HG02610 (cell line): ENCODE measurements at regions not wholly inside any gene's neighbourhood (a gene's known extent, or its start where the extent isn't known, plus 50 kb on each side); places are given as distances from the start of the nearest gene placed in this dataset.

Experiments
- ATAC-seq: cut with Tn5 transposase; IDR thresholded peaks from one replicate; pipeline ENCODE4 v1.9.1; 2021; ENCODE audit warnings: mild to moderate bottlenecking, moderate library complexity; ENCODE audit not compliant: unreplicated experiment

- ATAC-seq: no peak
Observed at GRCh38 chr10:129322933-129323820, 143.9 kb upstream of the MGMT start.

DNA sequence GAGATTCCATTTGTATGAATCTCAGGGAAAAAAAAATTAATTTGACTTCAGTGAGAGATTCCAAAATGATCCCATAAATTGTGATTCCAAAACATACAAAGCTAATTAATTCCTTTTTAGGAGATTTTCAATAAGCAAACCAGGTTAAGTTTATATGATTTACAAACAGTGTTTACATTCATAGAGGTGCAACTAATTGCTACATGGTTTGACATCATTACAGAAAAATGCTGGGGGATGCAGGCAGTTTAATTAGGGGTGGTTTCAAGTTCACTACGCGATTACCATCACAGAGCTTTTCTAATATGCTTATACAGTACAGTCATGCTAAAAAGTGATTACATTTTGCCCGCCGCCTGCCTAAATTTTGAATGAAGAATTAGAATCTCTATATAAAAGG is 143.2 kb upstream of the MGMT start:
- no peak for ATAC-seq

DNA sequence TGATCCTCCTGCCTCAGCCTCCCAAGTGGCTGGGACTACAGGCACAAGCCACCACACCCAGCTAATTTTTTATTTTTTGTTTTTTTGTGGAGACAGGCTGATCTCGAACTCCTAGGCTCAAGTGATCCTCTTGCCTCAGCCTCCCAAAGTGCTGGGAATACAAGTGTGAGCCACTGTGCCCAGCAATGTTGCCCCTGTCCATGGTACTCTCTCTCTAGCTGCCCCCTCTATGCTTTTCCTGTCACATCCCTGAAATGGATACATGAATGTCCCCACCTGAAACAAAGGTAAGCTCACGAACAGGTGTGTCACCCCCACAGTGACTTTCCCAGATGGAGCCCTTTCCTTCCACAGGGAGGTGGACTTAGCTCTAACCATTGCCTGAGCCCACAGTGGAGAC is 141.1 kb upstream of the MGMT start:
- no peak for ATAC-seq

- ATAC-seq: no peak
Observed at GRCh38 chr10:129328546-129328945, 138.5 kb upstream of the MGMT start.

DNA sequence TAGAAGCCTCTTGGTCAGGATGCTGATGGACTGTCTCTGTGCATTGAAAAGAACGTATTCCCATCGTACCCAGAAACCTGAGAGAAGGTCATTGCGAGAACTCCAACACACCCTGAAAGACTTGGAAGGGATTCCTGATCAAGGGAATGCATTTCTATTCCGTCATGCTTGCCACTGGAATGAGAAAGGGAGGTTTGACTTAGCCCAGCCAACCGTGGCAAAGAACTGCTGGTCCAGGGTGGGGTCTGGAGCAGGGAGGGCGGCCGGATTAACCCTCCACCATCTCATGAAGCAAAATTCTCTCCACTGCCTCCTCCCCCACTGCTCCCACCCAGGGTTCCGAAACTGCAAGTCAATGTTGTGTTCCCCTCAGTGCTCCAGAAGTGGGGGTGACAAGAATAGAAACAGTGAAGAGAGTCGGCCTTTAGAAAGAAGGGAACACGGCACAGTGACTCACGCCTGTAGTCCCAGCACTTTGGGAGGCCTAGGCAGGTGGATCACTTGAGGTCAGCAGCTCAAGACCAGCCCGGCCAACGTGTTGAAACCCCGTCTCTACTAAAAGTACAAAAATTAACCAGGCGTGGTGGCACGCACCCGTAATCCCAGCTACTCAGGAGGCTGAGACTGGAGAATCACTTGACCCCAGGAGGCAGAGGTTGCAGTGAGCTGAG is 137.5 kb upstream of the MGMT start:
- no peak for ATAC-seq

GRCh38 chr10:129330211-129330610 is 136.8 kb upstream of the MGMT start:
- ATAC-seq: no peak

- ATAC-seq: no peak
Observed at GRCh38 chr10:129331207-129331838, 135.7 kb upstream of the MGMT start.

- ATAC-seq: no peak
Observed at GRCh38 chr10:129331839-129332220, 135.2 kb upstream of the MGMT start.

DNA sequence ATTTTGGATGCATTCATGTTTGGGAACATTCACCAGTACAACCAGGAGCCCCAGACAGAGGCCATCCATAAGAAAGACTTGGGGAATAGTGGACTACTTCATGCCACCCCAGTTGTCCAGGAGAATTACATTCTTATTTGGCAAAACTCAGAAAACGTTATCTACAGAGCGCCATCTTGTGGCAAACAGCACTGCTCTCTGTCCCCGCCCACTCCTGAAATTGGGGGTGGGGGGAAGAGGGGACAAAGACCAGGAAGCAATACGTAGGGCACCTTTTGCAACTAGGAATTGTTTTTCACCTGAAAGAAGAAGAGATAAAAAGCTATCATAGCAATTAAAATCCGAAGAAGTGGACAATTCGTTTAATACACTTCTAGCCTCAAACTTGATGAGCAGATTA is 134.6 kb upstream of the MGMT start:
- no peak for ATAC-seq

- ATAC-seq: no peak
Observed at GRCh38 chr10:129333706-129334105, 133.3 kb upstream of the MGMT start.

DNA sequence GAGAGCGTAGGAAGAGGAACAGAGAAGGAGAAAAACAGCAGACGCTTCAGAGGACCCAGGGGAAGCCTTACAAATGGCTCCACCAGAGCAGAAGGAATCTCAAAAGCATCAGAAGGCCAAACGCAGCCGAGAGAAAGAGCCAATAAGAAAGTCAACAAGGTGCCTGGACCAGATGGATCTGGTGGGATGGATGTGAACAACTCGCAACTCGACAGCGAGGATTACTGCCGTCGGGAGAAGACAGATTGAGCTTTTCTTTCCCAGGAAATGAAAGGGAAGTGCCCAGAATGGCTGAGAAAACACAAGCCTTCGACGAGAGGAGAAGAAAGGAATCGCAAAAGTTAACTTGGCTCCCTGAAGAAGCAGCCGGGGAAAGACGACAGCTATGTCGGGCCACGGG is 132.8 kb upstream of the MGMT start:
- no peak for ATAC-seq

- no peak for ATAC-seq
Observed at GRCh38 chr10:129335396-129335795, 131.6 kb upstream of the MGMT start.

- no peak for ATAC-seq
Observed at GRCh38 chr10:129335942-129336341, 131.1 kb upstream of the MGMT start.

GRCh38 chr10:129339191-129339590 is 127.8 kb upstream of the MGMT start:
- ATAC-seq: no peak

DNA sequence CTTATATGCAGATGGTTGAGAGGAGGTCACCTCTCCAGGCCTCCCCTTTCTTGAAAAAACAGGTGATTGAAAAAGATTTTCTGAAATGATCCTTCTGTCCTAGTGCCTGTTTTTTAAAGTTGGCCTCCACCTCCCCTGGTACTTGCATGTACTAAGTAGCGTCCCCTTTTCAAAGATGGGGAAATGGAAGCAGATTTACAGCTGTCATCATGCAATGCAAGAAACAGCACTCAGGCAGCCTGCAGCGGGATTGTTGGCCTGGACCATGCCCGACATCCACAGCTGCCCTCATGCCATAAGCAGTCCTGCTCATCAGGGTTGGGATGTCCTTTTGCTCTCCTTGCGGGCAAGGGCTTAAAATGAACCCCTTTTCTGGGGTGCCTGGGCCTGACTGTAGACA is 127.2 kb upstream of the MGMT start:
- ATAC-seq: no peak

GRCh38 chr10:129341087-129341486 is 126.0 kb upstream of the MGMT start:
- no peak for ATAC-seq

- ATAC-seq: no peak
Observed at GRCh38 chr10:129342385-129342784, 124.7 kb upstream of the MGMT start.

DNA sequence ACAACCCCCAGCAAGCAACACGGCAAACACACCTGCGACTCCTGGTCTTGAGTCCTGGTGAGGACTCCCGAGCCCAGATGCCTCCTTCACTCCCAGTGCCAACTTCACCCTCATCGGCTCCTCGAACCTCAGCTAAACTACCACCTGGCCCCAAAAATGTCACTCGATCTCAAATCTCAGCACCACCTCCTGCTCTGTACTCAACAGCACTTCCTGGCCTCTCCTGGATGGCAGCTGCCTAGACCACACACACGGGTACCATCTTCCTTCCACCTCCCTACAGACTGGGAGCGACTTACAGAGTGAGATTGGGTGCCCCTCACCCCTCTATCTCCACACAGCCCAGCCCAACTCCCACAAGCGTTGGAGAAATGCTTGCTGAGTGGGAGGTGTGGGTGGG is 123.9 kb upstream of the MGMT start:
- ATAC-seq: no peak

DNA sequence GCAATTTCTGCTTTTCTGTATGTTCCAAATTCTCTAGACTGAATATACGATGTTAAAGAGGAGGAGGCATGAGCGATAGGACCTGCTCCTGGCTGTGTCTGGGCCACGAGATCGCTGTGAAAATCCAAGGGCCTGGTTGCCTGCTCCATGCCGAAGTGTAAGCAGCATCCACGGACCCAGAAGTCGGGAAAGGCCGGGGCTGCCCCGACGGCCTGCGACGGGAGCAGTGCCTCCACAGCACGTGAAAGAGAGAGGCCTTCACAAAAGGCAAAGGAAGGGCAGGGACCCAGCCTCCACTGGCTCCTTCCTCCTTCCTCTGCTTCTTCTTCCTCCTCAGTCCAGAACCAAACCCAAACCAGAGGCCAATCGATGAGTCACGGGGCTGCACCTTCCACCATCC is 122.9 kb upstream of the MGMT start:
- no peak for ATAC-seq

- no peak for ATAC-seq
Observed at GRCh38 chr10:129344731-129345355, 122.2 kb upstream of the MGMT start.

GRCh38 chr10:129345763-129346162 is 121.3 kb upstream of the MGMT start:
- no peak for ATAC-seq

DNA sequence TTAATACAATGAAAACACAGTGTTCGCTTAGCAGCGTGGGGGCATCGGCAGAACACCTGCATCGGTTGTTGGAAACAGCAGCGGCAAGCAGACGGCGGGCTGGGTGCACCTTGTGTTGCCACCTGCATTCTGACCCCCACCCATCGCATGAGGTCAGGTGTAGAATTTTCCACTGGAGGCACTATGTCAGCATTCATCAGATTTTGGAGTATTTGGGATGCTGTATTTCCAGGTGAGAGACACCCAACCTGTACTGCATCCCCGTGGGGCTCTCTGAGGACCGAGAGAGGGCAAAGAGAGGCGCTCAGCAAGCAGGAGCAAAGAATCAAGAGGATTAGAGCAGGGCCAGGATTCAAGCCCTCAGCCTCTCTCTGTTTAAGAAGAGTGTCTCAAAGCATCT is 116.4 kb upstream of the MGMT start:
- no peak for ATAC-seq
